Frontal cortex (tissue), 3 donors: ENCODE measurements at regions not wholly inside any gene's neighbourhood (a gene's known extent, or its start where the extent isn't known, plus 50 kb on each side); places are given as distances from the start of the nearest gene placed in this dataset.
"Not testable (repeated sequence)": the region's sequence is repeated elsewhere in the genome, so short reads cannot be mapped to it uniquely, and the experiment has no call there.

Source experiments
- DNase-seq, 2 donors: peaks; one replicate each; pipeline ENCODE4 v3.0.0; 2012; ENCODE audit warnings: low spot score in 2 of 2
- FAIRE-seq: peaks from 2 replicates; lab custom pipeline; 2012; peaks lifted over from hg19 to GRCh38; lab: Jason Lieb, UNC
- donor health status: control.
- donor health status: control.
- donor health status: control.

DNA sequence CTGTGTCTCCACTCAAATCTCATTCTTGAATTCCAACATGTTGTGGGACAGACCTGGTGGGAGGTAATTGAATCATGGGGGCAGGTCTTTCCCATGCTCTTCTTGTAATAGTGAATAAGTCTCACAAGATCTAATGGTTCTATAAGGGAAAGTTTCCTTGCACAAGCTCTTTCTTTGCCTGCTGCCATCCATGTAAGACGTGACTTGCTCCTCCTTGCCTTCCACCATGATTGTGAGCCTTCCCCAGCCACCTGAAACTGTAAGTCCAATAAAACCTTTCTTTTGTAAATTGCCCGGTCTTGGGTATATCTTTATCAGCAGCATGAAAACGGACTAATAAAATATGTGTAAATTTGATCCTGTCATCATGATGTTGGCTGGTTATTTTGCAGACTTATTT is 471.9 kb downstream of the JRKL start:
- not testable (repeated sequence) for FAIRE-seq

GRCh38 chr11:96863520-96863919 is 473.7 kb downstream of the JRKL start:
- DNase-seq (no peak), FAIRE-seq (no peak)

More for the DNA sequence above, 471.9 kb downstream of the JRKL start:
- DNase-seq, result not testable (repeated sequence)

DNA sequence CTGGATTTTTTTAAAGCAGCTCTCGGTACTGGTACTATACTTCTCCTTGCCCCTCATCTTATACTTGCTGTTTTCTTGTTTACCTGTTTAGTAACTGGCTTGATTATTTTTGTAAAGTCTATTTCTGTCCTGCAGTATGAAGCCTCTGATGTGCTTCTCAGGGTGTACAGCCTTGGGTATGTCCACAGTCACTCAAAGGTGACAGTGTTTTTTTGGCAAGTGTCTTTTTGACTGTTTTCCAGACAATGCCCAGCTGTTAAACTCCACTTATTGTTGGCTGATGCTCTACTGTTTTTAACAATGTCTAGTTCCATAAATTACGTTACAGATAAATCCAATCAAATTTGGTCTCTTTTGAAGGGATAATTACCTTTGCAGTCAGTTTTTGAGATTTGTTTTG is 475.2 kb downstream of the JRKL start:
- DNase-seq (no peak), FAIRE-seq (no peak)

DNA sequence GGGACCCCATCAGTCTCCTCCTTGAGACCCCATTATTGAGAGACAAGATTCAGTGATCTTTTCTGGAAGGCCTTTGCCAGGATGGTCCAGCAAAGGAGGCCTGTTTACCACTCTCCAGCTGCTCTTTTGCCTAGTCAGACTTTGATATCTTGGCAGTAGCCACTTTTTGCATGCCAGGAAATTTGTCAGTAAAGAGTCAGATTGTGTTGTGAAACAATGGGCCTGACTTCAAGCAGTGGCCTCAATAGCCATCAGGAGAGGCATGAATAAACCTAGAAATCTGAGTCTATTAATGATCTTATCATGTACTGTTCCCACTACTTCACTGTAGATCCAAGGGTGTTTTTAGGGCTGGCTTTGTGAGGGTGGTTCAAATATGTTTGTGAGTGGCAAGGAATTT is 479.4 kb downstream of the JRKL start:
- FAIRE-seq (no peak), DNase-seq (no peak)

- no peak for FAIRE-seq
- no peak for DNase-seq
These were observed 485.9 kb downstream of the JRKL start for GRCh38 chr11:96875712-96876111.

GRCh38 chr11:96878299-96879051 is 488.7 kb downstream of the JRKL start:
- FAIRE-seq (no peak), DNase-seq (no peak)

DNA sequence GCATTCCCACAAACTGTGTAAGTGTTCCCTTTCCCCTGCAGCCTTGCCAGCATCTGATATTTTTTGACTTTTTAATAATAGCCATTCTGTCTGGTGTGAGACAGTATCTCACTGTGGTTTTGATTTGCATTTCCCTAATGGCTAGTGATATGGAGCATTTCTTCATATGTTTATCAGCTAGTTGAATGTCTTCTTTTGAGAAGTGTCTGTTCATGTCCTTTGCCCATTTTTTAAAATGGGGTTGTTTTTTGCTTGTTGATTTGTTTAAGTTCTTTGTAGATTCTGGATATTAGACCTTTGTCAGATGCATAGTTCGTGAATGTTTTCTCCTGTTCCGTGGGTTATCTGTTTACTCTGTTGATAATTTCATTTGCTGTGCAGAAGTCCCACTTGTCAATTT is 492.8 kb downstream of the JRKL start:
- FAIRE-seq, DNase-seq: not testable (repeated sequence)

DNA sequence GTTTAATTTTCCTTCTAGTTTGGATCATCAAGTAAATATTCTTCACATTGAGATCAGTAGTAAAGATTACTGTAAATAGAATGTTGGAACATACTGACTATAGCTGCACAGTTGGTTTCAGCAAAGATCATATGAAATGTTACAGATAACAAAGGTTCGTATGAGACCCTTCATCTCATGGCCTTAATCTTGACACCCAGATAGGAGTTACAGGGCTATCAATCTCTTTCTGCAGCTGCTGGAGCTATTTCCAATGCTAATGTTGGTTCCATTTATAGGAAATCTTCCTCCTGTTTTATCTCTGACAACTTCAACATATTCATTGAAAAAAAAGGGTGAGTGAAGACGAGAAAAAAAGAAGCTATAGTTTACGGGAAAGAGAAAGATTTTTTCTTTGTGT is 495.6 kb downstream of the JRKL start:
- no peak for FAIRE-seq

DNA sequence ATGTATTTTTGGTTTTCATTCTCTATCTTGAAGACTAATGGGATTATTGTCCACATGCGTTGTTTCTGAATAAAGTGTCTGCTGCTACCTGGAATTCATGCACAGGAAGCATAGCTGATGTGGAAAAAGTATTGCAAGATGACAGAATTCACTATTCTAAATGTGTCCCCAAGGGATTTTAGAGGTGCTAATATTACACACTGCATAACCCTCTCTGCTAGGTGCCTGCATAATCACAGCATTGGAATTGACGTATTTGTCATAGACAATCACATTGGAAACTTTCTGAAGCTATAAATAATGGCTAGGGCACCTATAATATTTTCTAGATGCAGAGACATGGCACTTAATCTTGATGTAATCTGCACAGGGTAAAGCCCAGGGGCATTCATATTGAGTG is 496.1 kb downstream of the JRKL start:
- no peak for FAIRE-seq
- no peak for DNase-seq

More for the DNA sequence above, 495.6 kb downstream of the JRKL start:
- no peak for DNase-seq

GRCh38 chr11:96893988-96894387 is 504.2 kb downstream of the JRKL start:
- no peak for FAIRE-seq
- DNase-seq, result no peak

GRCh38 chr11:96894587-96894986 is 504.8 kb downstream of the JRKL start:
- DNase-seq (no peak), FAIRE-seq (no peak)

- FAIRE-seq, result no peak
These were observed 510.2 kb downstream of the JRKL start for GRCh38 chr11:96899971-96900370.

DNA sequence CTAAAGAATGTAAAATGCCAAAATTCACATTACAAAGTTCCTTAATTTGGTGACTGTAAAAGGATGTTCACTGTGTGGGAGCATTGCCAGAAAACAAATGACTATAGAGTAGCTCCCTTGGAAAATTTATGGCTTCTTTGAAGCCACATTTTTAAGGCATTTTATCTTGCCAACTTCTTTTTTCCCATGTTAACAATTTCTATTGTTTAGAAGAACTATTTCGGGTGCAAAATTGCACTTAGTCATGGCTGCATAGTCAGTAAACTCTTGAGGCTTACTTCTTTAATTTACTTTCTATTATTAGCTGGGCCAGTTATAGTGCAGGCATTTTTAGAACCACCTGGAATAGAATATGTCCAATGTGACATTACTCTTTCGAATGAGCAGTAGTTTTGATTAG is 515.3 kb downstream of the JRKL start:
- no peak for DNase-seq
- no peak for FAIRE-seq

More at GRCh38 chr11:96899971-96900370, 510.2 kb downstream of the JRKL start:
- DNase-seq, result no peak

- FAIRE-seq (no peak), DNase-seq (no peak)
These were observed 515.9 kb downstream of the JRKL start for GRCh38 chr11:96905663-96906062.

DNA sequence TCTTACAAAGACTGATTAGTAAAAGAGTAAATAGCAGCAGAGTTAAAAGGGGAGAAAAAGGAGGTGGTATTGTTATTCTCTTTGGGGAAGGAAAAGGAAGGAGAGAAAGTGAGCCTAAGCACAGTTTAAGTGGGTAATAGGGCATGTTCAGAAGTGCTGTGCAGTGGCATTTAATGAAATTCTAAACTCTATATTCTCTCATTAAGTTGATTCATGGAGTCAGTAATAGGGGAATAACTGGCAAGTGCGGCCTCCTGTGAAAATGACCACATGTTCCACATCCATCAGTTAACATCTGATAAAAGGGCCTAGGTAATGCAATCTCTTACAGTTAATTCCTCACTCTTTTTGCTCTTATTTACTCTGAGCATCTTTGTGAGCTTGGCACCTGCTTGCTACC is 516.7 kb downstream of the JRKL start:
- no peak for FAIRE-seq

GRCh38 chr11:96925862-96926261 is 536.0 kb downstream of the JRKL start:
- FAIRE-seq (no peak), DNase-seq (no peak)

More for the DNA sequence above, 516.7 kb downstream of the JRKL start:
- DNase-seq, result no peak

DNA sequence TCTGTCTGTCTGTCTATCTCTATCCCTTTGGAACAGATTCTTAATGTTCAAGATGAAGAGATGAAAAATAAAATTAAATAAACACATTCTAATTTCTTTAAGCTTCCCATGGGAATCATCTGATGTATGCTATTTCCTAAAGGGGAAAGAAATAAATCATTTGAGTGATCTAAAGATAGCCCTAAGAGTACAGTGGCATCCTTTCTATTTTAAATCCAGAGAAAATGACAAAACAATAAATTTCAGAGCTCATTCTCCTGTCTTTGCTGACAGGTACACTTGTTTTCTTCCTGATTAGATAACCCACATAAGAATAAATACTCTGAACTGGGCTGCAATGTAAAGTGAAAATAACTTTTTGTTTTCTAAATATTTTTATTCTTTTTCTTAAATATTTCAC is 550.4 kb downstream of the JRKL start:
- FAIRE-seq, result no peak

GRCh38 chr11:96942855-96943254 is 553.0 kb downstream of the JRKL start:
- no peak for FAIRE-seq
- DNase-seq, result no peak

More for the DNA sequence above, 550.4 kb downstream of the JRKL start:
- no peak for DNase-seq

- no peak for DNase-seq
- FAIRE-seq, result no peak
These were observed 554.2 kb downstream of the JRKL start for GRCh38 chr11:96943970-96944369.

DNA sequence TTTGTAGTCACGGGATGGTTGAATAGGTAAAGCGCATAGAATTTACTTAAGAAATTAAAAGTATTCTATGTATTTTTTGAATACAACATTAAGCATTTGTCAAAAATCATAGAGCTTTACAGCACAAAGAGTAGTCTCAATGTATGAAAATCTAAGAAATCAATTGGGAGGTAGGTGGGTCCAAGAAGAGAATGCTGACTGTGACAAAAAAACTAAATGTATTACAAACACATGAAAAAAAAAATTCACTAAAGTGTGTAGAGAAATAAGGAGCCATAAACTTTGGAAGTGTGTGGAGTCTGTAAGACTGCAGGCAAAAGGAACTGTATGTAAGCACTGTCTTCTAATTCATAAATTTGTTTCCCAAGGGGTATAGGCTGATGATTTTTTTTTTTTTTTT is 558.3 kb downstream of the JRKL start:
- FAIRE-seq, result no peak
- DNase-seq, result no peak

- FAIRE-seq (no peak), DNase-seq (no peak)
These were observed 559.7 kb downstream of the JRKL start for GRCh38 chr11:96949464-96949863.
